ENCODE measurements at regions not wholly inside any gene's neighbourhood (a gene's known extent, or its start where the extent isn't known, plus 50 kb on each side); places are given as distances from the start of the nearest gene placed in this dataset.

DNA sequence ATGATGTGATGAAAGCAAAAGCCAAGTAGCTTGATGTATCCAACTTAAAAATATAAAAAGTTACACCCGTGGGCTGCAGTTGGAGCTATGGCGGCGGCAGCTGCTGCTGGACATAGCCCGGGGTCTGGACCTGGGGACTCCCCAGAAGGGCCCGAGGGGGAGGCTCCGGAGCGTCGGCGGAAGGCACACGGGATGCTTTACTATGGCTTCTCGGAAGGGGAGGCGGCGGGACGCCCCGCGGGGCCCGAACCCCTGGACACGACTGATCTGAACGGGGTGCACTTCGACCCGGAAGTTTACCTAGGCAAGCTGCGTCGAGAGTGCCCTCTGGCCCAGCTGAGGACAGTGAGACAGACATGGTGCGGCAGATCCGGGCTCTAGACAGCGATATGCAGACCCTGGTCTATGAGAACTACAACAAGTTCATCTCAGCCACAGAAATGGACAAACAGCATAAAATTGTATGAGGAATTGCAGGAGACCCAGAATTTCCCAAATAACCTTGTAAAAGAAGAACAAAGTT, 109.5 kb upstream of the EEF2KMT start:
- no peaks in the 10 kb centered on the region for H3K27me3 ChIP-seq (ENCODE audit: control insufficient read depth, insufficient read depth, low read length)
- WGBS, 2 experiments (ENCODE audit: extremely low coverage in 2 of 2, insufficient read length in 1 of 2) = 80% methylated on average over 15 of the region's 26 CpGs; no CpG with 5 or more reads in 1 of the 2 experiments
- intact Hi-C loops (cut with micrococcal nuclease) = no loop called here
- ChIA-PET POLR2A (ENCODE audit: unreplicated experiment) (no interaction called here), CTCF (no interaction called here)
- no TSS peak for BruUV-seq (replicated peaks)
- no peaks in the 10 kb centered on the region for H3K79me1 ChIP-seq (ENCODE audit: low read depth in 1 of 2, low read length in 2 of 2)
- no peak overlapping the region for H2AFZ ChIP-seq (replicated peaks; ENCODE audit: low read length, poor library complexity)
- H2BK20ac ChIP-seq (ENCODE audit: low read depth, low read length) = no peak overlapping the region
- H3K4me1 ChIP-seq (ENCODE audit: control insufficient read depth, insufficient read depth, low read length) = no peaks in the 10 kb centered on the region
- H3K56ac ChIP-seq (ENCODE audit: extremely low read depth, insufficient read depth, low read length) = no peak overlapping the region
- no peak overlapping the region for H3K18ac ChIP-seq (ENCODE audit: low read depth, low read length)
- no peak for TF ChIP-seq CHD1 (IDR thresholded peaks at IDR 0.05; ENCODE audit: low read depth, low read length)
- TF ChIP-seq, protein P1, sequence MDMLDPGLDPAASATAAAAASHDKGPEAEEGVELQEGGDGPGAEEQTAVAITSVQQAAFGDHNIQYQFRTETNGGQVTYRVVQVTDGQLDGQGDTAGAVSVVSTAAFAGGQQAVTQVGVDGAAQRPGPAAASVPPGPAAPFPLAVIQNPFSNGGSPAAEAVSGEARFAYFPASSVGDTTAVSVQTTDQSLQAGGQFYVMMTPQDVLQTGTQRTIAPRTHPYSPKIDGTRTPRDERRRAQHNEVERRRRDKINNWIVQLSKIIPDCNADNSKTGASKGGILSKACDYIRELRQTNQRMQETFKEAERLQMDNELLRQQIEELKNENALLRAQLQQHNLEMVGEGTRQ (IDR thresholded peaks at IDR 0.05; ENCODE audit: low read depth, low read length) = no peak
- TF ChIP-seq, protein P2, sequence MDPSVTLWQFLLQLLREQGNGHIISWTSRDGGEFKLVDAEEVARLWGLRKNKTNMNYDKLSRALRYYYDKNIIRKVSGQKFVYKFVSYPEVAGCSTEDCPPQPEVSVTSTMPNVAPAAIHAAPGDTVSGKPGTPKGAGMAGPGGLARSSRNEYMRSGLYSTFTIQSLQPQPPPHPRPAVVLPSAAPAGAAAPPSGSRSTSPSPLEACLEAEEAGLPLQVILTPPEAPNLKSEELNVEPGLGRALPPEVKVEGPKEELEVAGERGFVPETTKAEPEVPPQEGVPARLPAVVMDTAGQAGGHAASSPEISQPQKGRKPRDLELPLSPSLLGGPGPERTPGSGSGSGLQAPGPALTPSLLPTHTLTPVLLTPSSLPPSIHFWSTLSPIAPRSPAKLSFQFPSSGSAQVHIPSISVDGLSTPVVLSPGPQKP (IDR thresholded peaks at IDR 0.05; ENCODE audit: borderline replicate concordance, low read depth, low read length) = no peak
- TF ChIP-seq RCOR1 (IDR thresholded peaks at IDR 0.05; ENCODE audit: insufficient replicate concordance, low read length) = no peak
- TF ChIP-seq MAFK (IDR thresholded peaks at IDR 0.05; ENCODE audit: low read depth, low read length) = no peak
- TF ChIP-seq RFX5 (IDR thresholded peaks at IDR 0.05; ENCODE audit: low read depth, low read length) = no peak
- no peak for TF ChIP-seq POLR2A (IDR thresholded peaks at IDR 0.05; ENCODE audit: low read depth, low read length)
- TF ChIP-seq CEBPB (IDR thresholded peaks at IDR 0.05; ENCODE audit: low read depth, low read length) = no peak
- TF ChIP-seq NFE2L2 (IDR thresholded peaks at IDR 0.05; ENCODE audit: low read depth, low read length) = no peak
- TF ChIP-seq CTCF (conservative IDR thresholded peaks at IDR 0.05; ENCODE audit: low read depth, low read length) = no peak
- TF ChIP-seq MXI1 (IDR thresholded peaks at IDR 0.05; ENCODE audit: borderline replicate concordance, low read depth, low read length) = no peak
- TF ChIP-seq RAD21 (IDR thresholded peaks at IDR 0.05; ENCODE audit: low read length) = no peak
- H3K4me3 ChIP-seq (ENCODE audit: insufficient read depth, low read depth, low read length) = no peak overlapping the region
- no peak overlapping the region for H4K8ac ChIP-seq (ENCODE audit: low read depth in 2 of 2, low read length in 2 of 2)
- H2BK15ac ChIP-seq (ENCODE audit: low read depth, low read length) = no peak overlapping the region
- no peak overlapping the region for H4K5ac ChIP-seq (ENCODE audit: low read depth, low read length)
- in situ Hi-C loops (cut with MboI; ENCODE audit: low sequenced_read_pairs) = no loop called here
- H3K36me3 ChIP-seq (ENCODE audit: control insufficient read depth, insufficient read depth, low read length) = no peaks in the 10 kb centered on the region
- no peak for DNase-seq
- 0 out of 2 replicates have a peak, but pooled peaks cover 2% of the 10 kb centered on the region for H3K9me3 ChIP-seq (ENCODE audit: control insufficient read depth, insufficient read depth, low read length)
- H2AK5ac ChIP-seq (ENCODE audit: low read depth, low read length) = no peak overlapping the region
- no peaks in the 10 kb centered on the region for H3K9me1 ChIP-seq (ENCODE audit: insufficient read depth, low read length)
- H3K14ac ChIP-seq (replicated peaks; ENCODE audit: low read depth, low read length) = no peak overlapping the region
- H3K4ac ChIP-seq (ENCODE audit: low read depth, low read length) = no peak overlapping the region
- no peak overlapping the region for H3K23ac ChIP-seq (ENCODE audit: low read depth, low read length)
- no peak overlapping the region for H2BK5ac ChIP-seq (ENCODE audit: low read depth, low read length, poor library complexity, severe bottlenecking)
- no peak overlapping the region for H3K27ac ChIP-seq (ENCODE audit: insufficient read depth, low read length)
- no peak overlapping the region for H2BK120ac ChIP-seq (ENCODE audit: low read depth, low read length)
- H4K91ac ChIP-seq (ENCODE audit: insufficient read depth, low read depth, low read length) = no peak overlapping the region
- dilution Hi-C loops (cut with HindIII; ENCODE audit: low sequenced_read_pairs, unreplicated experiment) = no loop called here
- no peak for ATAC-seq (ENCODE audit: low read depth)
- no peaks in the 10 kb centered on the region for H4K20me1 ChIP-seq (ENCODE audit: insufficient read depth, low read length)
- H2AK9ac ChIP-seq (replicated peaks; ENCODE audit: low read depth, low read length, poor library complexity) = no peak overlapping the region
- no peak overlapping the region for H3K4me2 ChIP-seq (ENCODE audit: low read depth, low read length)
- H3K9ac ChIP-seq (ENCODE audit: low read depth, low read length) = no peak overlapping the region
